ENCODE measurements at regions not wholly inside any gene's neighbourhood (a gene's known extent, or its start where the extent isn't known, plus 50 kb on each side); places are given as distances from the start of the nearest gene placed in this dataset.

- Histone ChIP-seq H3K27me3 (no peaks in the 10 kb centered on the region), H3K4me1 (peaks cover 0 to 8% (median 0%) of the 10 kb centered on the region in 4 donors), H3K4me3 (no peak overlapping the region), H3K27ac (replicated peaks in 1 of 4) (no peak overlapping the region), H3K36me3 (no peaks in the 10 kb centered on the region), H3K9me3 (no peaks in the 10 kb centered on the region)
- WGBS: 95% methylated on average over 21 of the region's 21 CpGs
- intact Hi-C loops (cut with DNase I): no loop called here
- no peak for DNase-seq (ENCODE audit: extremely low spot score)
- TF ChIP-seq POLR2AphosphoS5 (IDR thresholded peaks at IDR 0.05): no peak
- no peak for TF ChIP-seq EP300 (IDR thresholded peaks at IDR 0.05)
- no peak for TF ChIP-seq CTCF (IDR thresholded peaks at IDR 0.05)
- TF ChIP-seq POLR2A (IDR thresholded peaks at IDR 0.05; ENCODE audit: low read depth): no peak
These were observed 605.6 kb downstream of the QKI start for GRCh38 chr6:164020142-164020541.

GRCh38 chr6:164018133-164018532 is 603.6 kb downstream of the QKI start:
- TF ChIP-seq POLR2AphosphoS5 (IDR thresholded peaks at IDR 0.05) (no peak), EP300 (IDR thresholded peaks at IDR 0.05) (no peak), POLR2A (IDR thresholded peaks at IDR 0.05; ENCODE audit: low read depth) (no peak), CTCF (IDR thresholded peaks at IDR 0.05) (no peak)
- H3K27me3 ChIP-seq: no peaks in the 10 kb centered on the region
- H3K36me3 ChIP-seq: no peaks in the 10 kb centered on the region
- peaks cover 0 to 8% (median 0%) of the 10 kb centered on the region in 4 donors for H3K4me1 ChIP-seq
- no peak overlapping the region for H3K27ac ChIP-seq (replicated peaks in 1 of 4)
- no peak for DNase-seq (ENCODE audit: extremely low spot score)
- H3K4me3 ChIP-seq: no peak overlapping the region
- WGBS: 74% methylated on average over 4 of the region's 4 CpGs
- H3K9me3 ChIP-seq: no peaks in the 10 kb centered on the region
- intact Hi-C loops (cut with DNase I): no loop called here

GRCh38 chr6:164016056-164016455 is 601.5 kb downstream of the QKI start:
- Histone ChIP-seq H3K36me3 (no peaks in the 10 kb centered on the region), H3K27me3 (no peaks in the 10 kb centered on the region), H3K4me1 (no peaks in the 10 kb centered on the region), H3K27ac (replicated peaks in 1 of 4) (no peak overlapping the region), H3K9me3 (no peaks in the 10 kb centered on the region), H3K4me3 (no peak overlapping the region)
- intact Hi-C loops (cut with DNase I): no loop called here
- 89% methylated on average over 6 of the region's 6 CpGs for WGBS
- DNase-seq (ENCODE audit: extremely low spot score): no peak
- TF ChIP-seq EP300 (IDR thresholded peaks at IDR 0.05) (no peak), POLR2A (IDR thresholded peaks at IDR 0.05; ENCODE audit: low read depth) (no peak), POLR2AphosphoS5 (IDR thresholded peaks at IDR 0.05) (no peak)

GRCh38 chr6:164015088-164015484 is 600.6 kb downstream of the QKI start:
- no peak for DNase-seq (ENCODE audit: extremely low spot score)
- H3K4me1 ChIP-seq: peaks cover 0 to 8% (median 2%) of the 10 kb centered on the region in 4 donors
- H3K36me3 ChIP-seq: no peaks in the 10 kb centered on the region
- H3K27ac ChIP-seq (replicated peaks in 1 of 4): no peak overlapping the region
- no peaks in the 10 kb centered on the region for H3K9me3 ChIP-seq
- WGBS: 93% methylated on average over 4 of the region's 4 CpGs
- intact Hi-C loops (cut with DNase I): no loop called here
- H3K4me3 ChIP-seq: no peak overlapping the region
- H3K27me3 ChIP-seq: no peaks in the 10 kb centered on the region
- no peak for TF ChIP-seq CTCF (IDR thresholded peaks at IDR 0.05)
- TF ChIP-seq EP300 (IDR thresholded peaks at IDR 0.05): no peak
- TF ChIP-seq POLR2A (IDR thresholded peaks at IDR 0.05; ENCODE audit: low read depth): no peak
- TF ChIP-seq POLR2AphosphoS5 (IDR thresholded peaks at IDR 0.05): no peak

- Histone ChIP-seq H3K4me3 (no peak overlapping the region), H3K4me1 (peaks cover 0 to 8% (median 2%) of the 10 kb centered on the region in 4 donors), H3K27ac (replicated peaks in 1 of 4) (no peak overlapping the region), H3K36me3 (no peaks in the 10 kb centered on the region), H3K9me3 (no peaks in the 10 kb centered on the region), H3K27me3 (no peaks in the 10 kb centered on the region)
- intact Hi-C loops (cut with DNase I): no loop called here
- TF ChIP-seq EP300 (IDR thresholded peaks at IDR 0.05): no peak
- TF ChIP-seq POLR2AphosphoS5 (IDR thresholded peaks at IDR 0.05): no peak
- no peak for TF ChIP-seq POLR2A (IDR thresholded peaks at IDR 0.05; ENCODE audit: low read depth)
- no peak for TF ChIP-seq CTCF (IDR thresholded peaks at IDR 0.05)
- no peak for DNase-seq (ENCODE audit: extremely low spot score)
- 77% methylated on average over 11 of the region's 11 CpGs for WGBS
These were observed 600.0 kb downstream of the QKI start for GRCh38 chr6:164014346-164015087.

Data from esophagus muscularis mucosa (tissue), 4 donors.